NCI-H2081 (cell line): ENCODE measurements at regions not wholly inside any gene's neighbourhood (a gene's known extent, or its start where the extent isn't known, plus 50 kb on each side); places are given as distances from the start of the nearest gene placed in this dataset.

Source experiments
- DNase-seq, 2 experiments: peaks; one replicate each; lab custom pipeline; 2025; lab: John Stamatoyannopoulos, UW

- no peak for DNase-seq
Observed at GRCh38 chr14:97353102-97353501, 555.9 kb downstream of the VRK1 start.

- DNase-seq: no peak
Observed at GRCh38 chr14:97354119-97354722, 557.0 kb downstream of the VRK1 start.

- DNase-seq: no peak
Observed at GRCh38 chr14:97359341-97359740, 562.2 kb downstream of the VRK1 start.

GRCh38 chr14:97361181-97361580, 564.0 kb downstream of the VRK1 start:
- DNase-seq: no peak

- no peak for DNase-seq
Observed at GRCh38 chr14:97361958-97362357, 564.8 kb downstream of the VRK1 start.

- no peak for DNase-seq
Observed at GRCh38 chr14:97366400-97366799, 569.2 kb downstream of the VRK1 start.

GRCh38 chr14:97367278-97367677, 570.1 kb downstream of the VRK1 start:
- DNase-seq: no peak

- DNase-seq: no peak
Observed at GRCh38 chr14:97368049-97368448, 570.9 kb downstream of the VRK1 start.

GRCh38 chr14:97368900-97369564, 571.9 kb downstream of the VRK1 start:
- DNase-seq: no peak

- no peak for DNase-seq
Observed at GRCh38 chr14:97369901-97370300, 572.7 kb downstream of the VRK1 start.

- DNase-seq: no peak
Observed at GRCh38 chr14:97376310-97376709, 579.1 kb downstream of the VRK1 start.

- no peak for DNase-seq
Observed at GRCh38 chr14:97377550-97377949, 580.4 kb downstream of the VRK1 start.

- DNase-seq: no peak
Observed at GRCh38 chr14:97379091-97379531, 581.9 kb downstream of the VRK1 start.

- no peak for DNase-seq
Observed at GRCh38 chr14:97380539-97380941, 583.4 kb downstream of the VRK1 start.

GRCh38 chr14:97381309-97381708, 584.1 kb downstream of the VRK1 start:
- DNase-seq: no peak

- no peak for DNase-seq
Observed at GRCh38 chr14:97382616-97383226, 585.5 kb downstream of the VRK1 start.

GRCh38 chr14:97385727-97386126, 588.5 kb downstream of the VRK1 start:
- no peak for DNase-seq

- DNase-seq: no peak
Observed at GRCh38 chr14:97387252-97387874, 590.2 kb downstream of the VRK1 start.

- no peak for DNase-seq
Observed at GRCh38 chr14:97388408-97388807, 591.2 kb downstream of the VRK1 start.

GRCh38 chr14:97390096-97390724, 593.0 kb downstream of the VRK1 start:
- no peak for DNase-seq

GRCh38 chr14:97393244-97393643, 596.1 kb downstream of the VRK1 start:
- DNase-seq: no peak

- no peak for DNase-seq
Observed at GRCh38 chr14:97395068-97395467, 597.9 kb downstream of the VRK1 start.

GRCh38 chr14:97401714-97402113, 604.5 kb downstream of the VRK1 start:
- no peak for DNase-seq
